BJ (cell line): ENCODE measurements at regions not wholly inside any gene's neighbourhood (a gene's known extent, or its start where the extent isn't known, plus 50 kb on each side); places are given as distances from the start of the nearest gene placed in this dataset.

Experiments
- CTCF ChIA-PET: fragments of 350-600 bp; formaldehyde crosslinking; extraction: SDS; loops from one replicate; lab custom pipeline; 2021; ENCODE audit warnings: antibody characterized with exemption, inconsistent platforms; lab: Yijun Ruan, JAX
- POLR2A ChIA-PET: fragments of 300-600 bp; sonication (Branson Sonifier 250); formaldehyde crosslinking; extraction: SDS; loops from one replicate; lab custom pipeline; 2021; ENCODE audit warnings: antibody characterized with exemption; lab: Charles Lee
- DNase-seq: peaks from one replicate; pipeline ENCODE4 v3.0.0-alpha.2; 2011; ENCODE audit warnings: low read depth
- H3K27me3 ChIP-seq: 2 replicates; pipeline ENCODE4 v1.6.0; 2011; ENCODE audit warnings: low read length; ENCODE audit not compliant: control insufficient read depth, insufficient read depth
- H3K36me3 ChIP-seq: 2 replicates; pipeline ENCODE4 v1.5.1; 2011; ENCODE audit warnings: low read length; ENCODE audit not compliant: control insufficient read depth, insufficient read depth
- H3K4me3 ChIP-seq: 2 replicates; pipeline ENCODE4 v1.5.1; 2011; ENCODE audit warnings: low read depth, mild to moderate bottlenecking, control low read depth, low read length
- CTCF ChIP-seq: IDR thresholded peaks from 2 replicates; pipeline ENCODE4 v1.5.1; 2011; ENCODE audit warnings: low read depth, mild to moderate bottlenecking, control low read depth, inconsistent platforms, low read length, moderate library complexity; ENCODE audit not compliant: insufficient read depth

- Histone ChIP-seq H3K27me3 (no peaks in the 10 kb centered on the region), H3K4me3 (no peak overlapping the region), H3K36me3 (no peaks in the 10 kb centered on the region)
- ChIA-PET POLR2A (no interaction called here), CTCF (no interaction called here)
- no peak for DNase-seq
- TF ChIP-seq CTCF = no peak
These were observed 347.5 kb downstream of the SLCO4C1 start for GRCh38 chr5:101948615-101949014.

- no peak overlapping the region for H3K4me3 ChIP-seq
- POLR2A ChIA-PET = no interaction called here
- TF ChIP-seq CTCF = no peak
- no peak for DNase-seq
- H3K36me3 ChIP-seq = no peaks in the 10 kb centered on the region
- no peaks in the 10 kb centered on the region for H3K27me3 ChIP-seq
- CTCF ChIA-PET = interaction anchor here (2.9 kb wide), 1 partner anchor 210 kb away, joined by 20 read pairs; no protein-coding TSS in a partner anchor
These were observed 352.3 kb downstream of the SLCO4C1 start for GRCh38 chr5:101943784-101944183.

GRCh38 chr5:101942321-101942882 lies 353.7 kb downstream of the SLCO4C1 start:
- POLR2A ChIA-PET = interaction anchor here (0.6 kb wide), 1 partner anchor 11 kb away, joined by 4 read pairs; no protein-coding TSS in a partner anchor
- H3K4me3 ChIP-seq = no peak overlapping the region
- CTCF ChIA-PET = interaction anchor here (0.6 to 2.9 kb wide), 5 partner anchors 9 to 1197 kb away, joined by 3 to 20 read pairs (median 4); no protein-coding TSS in a partner anchor
- H3K36me3 ChIP-seq = no peaks in the 10 kb centered on the region
- TF ChIP-seq CTCF = peak; percentile 41; the same call in 1 of the 2 replicates
- no peak for DNase-seq
- no peaks in the 10 kb centered on the region for H3K27me3 ChIP-seq

- CTCF ChIA-PET = no interaction called here
- Histone ChIP-seq H3K27me3 (no peaks in the 10 kb centered on the region), H3K36me3 (no peaks in the 10 kb centered on the region), H3K4me3 (no peak overlapping the region)
- POLR2A ChIA-PET = no interaction called here
- DNase-seq = no peak
- TF ChIP-seq CTCF = no peak
These were observed 359.0 kb downstream of the SLCO4C1 start for GRCh38 chr5:101937041-101937440.

- H3K4me3 ChIP-seq = no peak overlapping the region
- CTCF ChIA-PET = no interaction called here
- POLR2A ChIA-PET = no interaction called here
- no peak for TF ChIP-seq CTCF
- no peak for DNase-seq
- no peaks in the 10 kb centered on the region for H3K27me3 ChIP-seq
- H3K36me3 ChIP-seq = no peaks in the 10 kb centered on the region
These were observed 361.0 kb downstream of the SLCO4C1 start for GRCh38 chr5:101935086-101935485.
